ENCODE measurements at regions not wholly inside any gene's neighbourhood (a gene's known extent, or its start where the extent isn't known, plus 50 kb on each side); places are given as distances from the start of the nearest gene placed in this dataset.

DNA sequence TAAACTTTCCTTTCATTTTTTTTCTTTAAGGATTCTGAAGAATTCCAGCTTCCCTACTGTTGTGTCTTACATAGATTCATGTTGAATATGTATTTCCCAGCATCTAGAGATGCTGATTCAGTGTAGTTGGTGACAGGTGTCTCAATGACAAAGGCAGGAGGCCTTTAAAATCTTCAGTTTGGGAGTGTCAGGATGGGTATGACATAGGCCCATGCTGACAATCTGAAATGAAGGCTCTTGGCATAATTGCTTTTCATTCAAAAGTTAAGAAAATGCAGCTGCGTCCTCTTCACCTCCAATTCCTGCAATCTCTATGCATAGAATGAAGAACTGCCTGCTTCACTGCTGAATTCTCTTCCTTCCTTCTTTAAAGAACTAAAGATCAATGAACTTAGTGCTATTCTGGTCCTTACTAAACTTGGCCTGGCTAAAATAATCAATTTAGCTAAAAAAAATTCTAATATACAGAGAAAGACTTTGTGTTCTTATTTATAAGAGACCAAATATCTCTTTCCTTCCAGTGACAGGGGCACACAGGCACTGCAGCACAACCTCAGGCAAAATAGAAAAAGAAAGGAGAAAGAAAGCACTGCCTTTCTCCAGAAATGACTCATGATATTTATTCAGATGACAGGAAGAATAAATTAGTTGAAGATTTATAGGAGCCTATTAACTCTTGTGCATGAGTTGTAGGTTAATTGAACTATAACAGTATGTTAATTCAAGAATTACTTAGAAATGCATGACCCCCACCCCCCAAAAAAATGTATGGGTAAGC is 152.6 kb upstream of the GBE1 start:
- TF ChIP-seq, protein P1, sequence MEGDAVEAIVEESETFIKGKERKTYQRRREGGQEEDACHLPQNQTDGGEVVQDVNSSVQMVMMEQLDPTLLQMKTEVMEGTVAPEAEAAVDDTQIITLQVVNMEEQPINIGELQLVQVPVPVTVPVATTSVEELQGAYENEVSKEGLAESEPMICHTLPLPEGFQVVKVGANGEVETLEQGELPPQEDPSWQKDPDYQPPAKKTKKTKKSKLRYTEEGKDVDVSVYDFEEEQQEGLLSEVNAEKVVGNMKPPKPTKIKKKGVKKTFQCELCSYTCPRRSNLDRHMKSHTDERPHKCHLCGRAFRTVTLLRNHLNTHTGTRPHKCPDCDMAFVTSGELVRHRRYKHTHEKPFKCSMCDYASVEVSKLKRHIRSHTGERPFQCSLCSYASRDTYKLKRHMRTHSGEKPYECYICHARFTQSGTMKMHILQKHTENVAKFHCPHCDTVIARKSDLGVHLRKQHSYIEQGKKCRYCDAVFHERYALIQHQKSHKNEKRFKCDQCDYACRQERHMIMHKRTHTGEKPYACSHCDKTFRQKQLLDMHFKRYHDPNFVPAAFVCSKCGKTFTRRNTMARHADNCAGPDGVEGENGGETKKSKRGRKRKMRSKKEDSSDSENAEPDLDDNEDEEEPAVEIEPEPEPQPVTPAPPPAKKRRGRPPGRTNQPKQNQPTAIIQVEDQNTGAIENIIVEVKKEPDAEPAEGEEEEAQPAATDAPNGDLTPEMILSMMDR (conservative IDR thresholded peaks at IDR 0.05; ENCODE audit: low read depth, low read length) = no peak
- TF ChIP-seq EZH2 (IDR thresholded peaks at IDR 0.05; ENCODE audit: low read length, unreplicated experiment) = no peak

All from PC-3 (cell line).